IMR-90 (cell line): ENCODE measurements at regions not wholly inside any gene's neighbourhood (a gene's known extent, or its start where the extent isn't known, plus 50 kb on each side); places are given as distances from the start of the nearest gene placed in this dataset.
A peak's percentile ranks its signal among the peaks of the same experiment; 100 is the strongest.

ENCODE experiments used
- ATAC-seq: fragments of 200-7000 bp; cut with Tn5 transposase; 2 replicates; pipeline ENCODE4 v1.9.1; 2020; ENCODE audit warnings: low read depth, mild to moderate bottlenecking, moderate library complexity
- BruUV-seq: library from RNA; stranded (reverse); fragments of 400-500 nt; replicated peaks from 2 replicates; lab custom pipeline; 2021; lab: Mats Ljungman, UMichigan
- CTCF ChIA-PET: fragments of 300-600 bp; formaldehyde crosslinking; extraction: SDS; loops from one replicate; lab custom pipeline; 2021; ENCODE audit warnings: antibody characterized with exemption; lab: Yijun Ruan, JAX
- POLR2A ChIA-PET: fragments of 300-600 bp; sonication (Branson Sonifier 250); formaldehyde crosslinking; loops from one replicate; lab custom pipeline; 2022; ENCODE audit warnings: antibody characterized with exemption; ENCODE audit not compliant: unreplicated experiment; lab: Charles Lee
- DNase-seq: peaks from one replicate; pipeline ENCODE4 v3.0.0; 2013
- H2AFZ ChIP-seq: replicated peaks from 2 replicates; pipeline ENCODE3; 2013; ENCODE audit warnings: low read length, mild to moderate bottlenecking; ENCODE audit not compliant: poor library complexity
- H2AK5ac ChIP-seq: 2 replicates; pipeline ENCODE4 v1.6.1; 2013; ENCODE audit warnings: low read depth, low read length, inconsistent platforms
- H2AK9ac ChIP-seq: replicated peaks from 2 replicates; pipeline ENCODE3; 2013; ENCODE audit warnings: mild to moderate bottlenecking, low read depth, low read length, moderate library complexity; ENCODE audit not compliant: poor library complexity
- H2BK120ac ChIP-seq: 2 replicates; pipeline ENCODE4 v1.6.1; 2013; ENCODE audit warnings: low read depth, low read length, inconsistent platforms
- H2BK15ac ChIP-seq: 3 replicates; pipeline ENCODE4 v1.6.1; 2013; ENCODE audit warnings: low read depth, low read length, inconsistent platforms
- H2BK20ac ChIP-seq: 2 replicates; pipeline ENCODE4 v1.6.1; 2013; ENCODE audit warnings: low read depth, mild to moderate bottlenecking, inconsistent platforms, low read length, moderate library complexity
- H2BK5ac ChIP-seq: 2 replicates; pipeline ENCODE4 v1.6.1; 2013; ENCODE audit warnings: mild to moderate bottlenecking, low read depth, low read length, inconsistent platforms; ENCODE audit not compliant: poor library complexity, severe bottlenecking
- H3K14ac ChIP-seq: replicated peaks from 2 replicates; pipeline ENCODE4 v1.6.1; 2013; ENCODE audit warnings: low read depth, low read length, inconsistent platforms
- H3K18ac ChIP-seq: 2 replicates; pipeline ENCODE4 v1.6.1; 2013; ENCODE audit warnings: low read depth, low read length, control low read depth
- H3K23ac ChIP-seq: 2 replicates; pipeline ENCODE4 v1.6.1; 2013; ENCODE audit warnings: low read depth, low read length, inconsistent platforms
- H3K27ac ChIP-seq: 2 replicates; pipeline ENCODE4 v1.5.1; 2013; ENCODE audit warnings: mild to moderate bottlenecking, control low read depth, low read length; ENCODE audit not compliant: insufficient read depth
- H3K27me3 ChIP-seq: 2 replicates; pipeline ENCODE4 v1.6.1; 2013; ENCODE audit warnings: low read length; ENCODE audit not compliant: control insufficient read depth, insufficient read depth
- H3K36me3 ChIP-seq: 2 replicates; pipeline ENCODE4 v1.6.1; 2013; ENCODE audit warnings: low read length, mixed read lengths; ENCODE audit not compliant: control insufficient read depth, insufficient read depth
- H3K4ac ChIP-seq: 2 replicates; pipeline ENCODE4 v1.6.1; 2013; ENCODE audit warnings: low read depth, low read length, inconsistent platforms
- H3K4me1 ChIP-seq: 2 replicates; pipeline ENCODE4 v1.6.1; 2013; ENCODE audit warnings: low read length, mixed read lengths; ENCODE audit not compliant: control insufficient read depth, insufficient read depth
- H3K4me2 ChIP-seq: 2 replicates; pipeline ENCODE4 v1.6.1; 2013; ENCODE audit warnings: low read depth, mild to moderate bottlenecking, control low read depth, low read length, moderate library complexity
- H3K4me3 ChIP-seq: 2 replicates; pipeline ENCODE4 v1.5.1; 2013; ENCODE audit warnings: low read depth, mild to moderate bottlenecking, control low read depth, low read length, moderate library complexity; ENCODE audit not compliant: insufficient read depth
- H3K56ac ChIP-seq: 2 replicates; pipeline ENCODE4 v1.6.1; 2013; ENCODE audit warnings: low read length, inconsistent platforms; ENCODE audit not compliant: insufficient read depth; ENCODE audit errors: extremely low read depth
- H3K79me1 ChIP-seq, 2 experiments: 2 replicates each; pipeline ENCODE4 v1.6.1; 2013; ENCODE audit warnings: low read length in 2 of 2, inconsistent platforms in 1 of 2, low read depth in 1 of 2
- H3K9ac ChIP-seq: 2 replicates; pipeline ENCODE4 v1.6.1; 2013; ENCODE audit warnings: low read depth, low read length, control low read depth
- H3K9me1 ChIP-seq: 2 replicates; pipeline ENCODE4 v1.6.1; 2013; ENCODE audit warnings: low read length, inconsistent platforms; ENCODE audit not compliant: insufficient read depth
- H3K9me3 ChIP-seq: 2 replicates; pipeline ENCODE4 v1.6.1; 2013; ENCODE audit warnings: low read length; ENCODE audit not compliant: control insufficient read depth, insufficient read depth
- H4K20me1 ChIP-seq: 2 replicates; pipeline ENCODE4 v1.6.1; 2013; ENCODE audit warnings: low read length, inconsistent platforms; ENCODE audit not compliant: insufficient read depth
- H4K5ac ChIP-seq: 2 replicates; pipeline ENCODE4 v1.6.1; 2013; ENCODE audit warnings: mild to moderate bottlenecking, low read depth, low read length, control low read depth
- H4K8ac ChIP-seq, 2 experiments: 2 replicates each; pipeline ENCODE4 v1.6.1; 2013; ENCODE audit warnings: low read depth in 2 of 2, low read length in 2 of 2, control low read depth in 1 of 2, inconsistent platforms in 1 of 2
- H4K91ac ChIP-seq: 2 replicates; pipeline ENCODE4 v1.6.1; 2013; ENCODE audit warnings: low read depth, low read length, inconsistent platforms; ENCODE audit not compliant: insufficient read depth
- MAZ ChIP-seq: IDR thresholded peaks from 2 replicates; pipeline ENCODE4 v1.6.1; 2012; ENCODE audit warnings: low read depth, mild to moderate bottlenecking, low read length, improper control_type of control experiment, moderate library complexity, borderline replicate concordance
- NFE2L2 ChIP-seq: fragments of 150-350 bp; IDR thresholded peaks from 2 replicates; pipeline ENCODE4 v1.6.1; 2016; ENCODE audit warnings: low read depth, mild to moderate bottlenecking, low read length
- WGBS, 2 experiments: methylation state at CpG; one replicate each; pipeline versions ENCODE4 v1.1.5 to v1.1.7; 2013; ENCODE audit warnings: missing lambda C conversion rate in 2 of 2; ENCODE audit not compliant: insufficient read length in 1 of 2; ENCODE audit errors: extremely low coverage in 2 of 2; 5-methylcytosine and 5-hydroxymethylcytosine counted together
- dilution Hi-C: fragments of 300-500 bp; cut with HindIII; formaldehyde crosslinking; loops from one replicate; pipeline ENCODE4 v1.14.3; 2018; ENCODE audit warnings: low sequenced_read_pairs; ENCODE audit not compliant: unreplicated experiment
- in situ Hi-C: fragments of 300-500 bp; cut with MboI; formaldehyde crosslinking; loops from 3 replicates; pipeline ENCODE4 v1.14.3; 2019; ENCODE audit warnings: low sequenced_read_pairs, inconsistent platforms, mixed read lengths
- intact Hi-C: fragments of 100-400 bp; cut with micrococcal nuclease; formaldehyde crosslinking; loops from 2 replicates; pipeline ENCODE4 v1.10.0; 2022
- TF ChIP-seq, protein P1 (sequence below): conservative IDR thresholded peaks from 2 replicates; pipeline ENCODE4 v1.5.1; 2012; ENCODE audit warnings: mild to moderate bottlenecking, low read depth, low read length, improper control_type of control experiment

DNA sequence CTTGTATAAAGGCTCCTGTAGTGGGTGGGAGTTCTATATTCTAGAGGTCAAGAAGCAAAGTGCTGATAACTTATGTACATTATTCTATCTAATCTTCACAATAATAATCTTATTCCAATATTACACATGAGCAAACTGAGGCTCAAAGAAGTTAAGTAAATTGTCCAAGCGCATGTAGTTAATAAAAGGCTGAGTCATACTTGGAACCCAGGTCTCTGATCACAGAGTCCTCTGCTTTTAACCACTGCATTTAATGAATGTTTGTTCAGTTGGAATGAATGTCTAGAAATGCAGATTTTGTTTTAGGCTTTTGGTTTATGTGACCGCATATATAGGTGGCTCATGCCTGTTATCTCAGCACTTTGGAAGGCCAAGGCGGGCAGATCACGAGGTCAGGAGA lies 88.4 kb upstream of the PAQR3 start:
- H4K20me1 ChIP-seq: no peaks in the 10 kb centered on the region
- no peaks in the 10 kb centered on the region for H3K9me3 ChIP-seq
- TF ChIP-seq, protein P1, sequence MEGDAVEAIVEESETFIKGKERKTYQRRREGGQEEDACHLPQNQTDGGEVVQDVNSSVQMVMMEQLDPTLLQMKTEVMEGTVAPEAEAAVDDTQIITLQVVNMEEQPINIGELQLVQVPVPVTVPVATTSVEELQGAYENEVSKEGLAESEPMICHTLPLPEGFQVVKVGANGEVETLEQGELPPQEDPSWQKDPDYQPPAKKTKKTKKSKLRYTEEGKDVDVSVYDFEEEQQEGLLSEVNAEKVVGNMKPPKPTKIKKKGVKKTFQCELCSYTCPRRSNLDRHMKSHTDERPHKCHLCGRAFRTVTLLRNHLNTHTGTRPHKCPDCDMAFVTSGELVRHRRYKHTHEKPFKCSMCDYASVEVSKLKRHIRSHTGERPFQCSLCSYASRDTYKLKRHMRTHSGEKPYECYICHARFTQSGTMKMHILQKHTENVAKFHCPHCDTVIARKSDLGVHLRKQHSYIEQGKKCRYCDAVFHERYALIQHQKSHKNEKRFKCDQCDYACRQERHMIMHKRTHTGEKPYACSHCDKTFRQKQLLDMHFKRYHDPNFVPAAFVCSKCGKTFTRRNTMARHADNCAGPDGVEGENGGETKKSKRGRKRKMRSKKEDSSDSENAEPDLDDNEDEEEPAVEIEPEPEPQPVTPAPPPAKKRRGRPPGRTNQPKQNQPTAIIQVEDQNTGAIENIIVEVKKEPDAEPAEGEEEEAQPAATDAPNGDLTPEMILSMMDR: no peak
- TF ChIP-seq NFE2L2 (peak; percentile 51; the same call in 1 of the 2 replicates), MAZ (no peak)
- in situ Hi-C loops: loop anchor here (25.0 kb wide), 1 partner anchor 1185 kb away; no protein-coding TSS in a partner anchor
- no peaks in the 10 kb centered on the region for H3K27me3 ChIP-seq
- H3K27ac ChIP-seq: no peak overlapping the region
- H3K36me3 ChIP-seq: no peaks in the 10 kb centered on the region
- H4K8ac ChIP-seq: no peak overlapping the region
- no peak overlapping the region for H2BK120ac ChIP-seq
- H3K4ac ChIP-seq: no peak overlapping the region
- H2AK9ac ChIP-seq: no peak overlapping the region
- WGBS, 2 experiments: no CpG with 5 or more reads among the region's 4 CpGs
- no peak overlapping the region for H3K18ac ChIP-seq
- BruUV-seq: no TSS peak
- H3K4me2 ChIP-seq: no peak overlapping the region
- H2BK5ac ChIP-seq: no peak overlapping the region
- H3K23ac ChIP-seq: no peak overlapping the region
- H2BK15ac ChIP-seq: no peak overlapping the region
- no peak overlapping the region for H4K5ac ChIP-seq
- no peak overlapping the region for H2AFZ ChIP-seq
- H3K56ac ChIP-seq: no peak overlapping the region
- POLR2A ChIA-PET: no interaction called here
- no peak overlapping the region for H3K14ac ChIP-seq
- no peaks in the 10 kb centered on the region for H3K4me1 ChIP-seq
- no peaks in the 10 kb centered on the region for H3K79me1 ChIP-seq
- no peak overlapping the region for H3K9ac ChIP-seq
- dilution Hi-C loops: no loop called here
- intact Hi-C loops: no loop called here
- H3K4me3 ChIP-seq: no peak overlapping the region
- H4K91ac ChIP-seq: no peak overlapping the region
- no peak overlapping the region for H2AK5ac ChIP-seq
- H3K9me1 ChIP-seq: no peaks in the 10 kb centered on the region
- no peak for ATAC-seq
- no peak for DNase-seq
- no peak overlapping the region for H2BK20ac ChIP-seq
- CTCF ChIA-PET: no interaction called here
